Right atrium auricular region (tissue), 2 donors: ENCODE measurements at regions not wholly inside any gene's neighbourhood (a gene's known extent, or its start where the extent isn't known, plus 50 kb on each side); places are given as distances from the start of the nearest gene placed in this dataset.
"Not testable (repeated sequence)": the region's sequence is repeated elsewhere in the genome, so short reads cannot be mapped to it uniquely, and the experiment has no call there.

ENCODE experiments used
- DNase-seq: peaks from one replicate; pipeline ENCODE4 v3.0.0-alpha.2; 2019; ENCODE audit warnings: low spot score
- H3K27ac ChIP-seq, 2 donors: fragments of 200-600 bp; sonication (generic); 1 replicate in 1 of 2; 2 replicates in 1 of 2; pipeline ENCODE4 v1.5.1; 2016 to 2019
- H3K27me3 ChIP-seq, 2 donors: fragments of 200-600 bp; sonication (generic); one replicate each; pipeline versions ENCODE4 v1.5.1 to v1.6.0; 2017 to 2019
- H3K36me3 ChIP-seq: fragments of 200-600 bp; sonication (generic); one replicate; pipeline ENCODE4 v1.5.1; 2016
- H3K4me1 ChIP-seq, 2 donors: fragments of 200-600 bp; sonication (generic); one replicate each; pipeline versions ENCODE4 v1.5.1 to v1.6.0; 2017 to 2019
- H3K4me3 ChIP-seq, 2 donors: fragments of 200-600 bp; sonication (generic); 1 replicate in 1 of 2; 2 replicates in 1 of 2; pipeline ENCODE4 v1.5.1; 2017 to 2019; ENCODE audit warnings: mild to moderate bottlenecking in 1 of 2, moderate library complexity in 1 of 2
- H3K9me3 ChIP-seq, 2 donors: fragments of 200-600 bp; sonication (generic); one replicate each; pipeline ENCODE4 v1.5.1; 2019
- TF ChIP-seq, protein P1 (sequence below), 2 donors: fragments of 200-600 bp; sonication (generic); IDR thresholded peaks; one replicate each; pipeline ENCODE4 v1.5.1; 2019; ENCODE audit warnings: antibody characterized with exemption in 2 of 2

DNA sequence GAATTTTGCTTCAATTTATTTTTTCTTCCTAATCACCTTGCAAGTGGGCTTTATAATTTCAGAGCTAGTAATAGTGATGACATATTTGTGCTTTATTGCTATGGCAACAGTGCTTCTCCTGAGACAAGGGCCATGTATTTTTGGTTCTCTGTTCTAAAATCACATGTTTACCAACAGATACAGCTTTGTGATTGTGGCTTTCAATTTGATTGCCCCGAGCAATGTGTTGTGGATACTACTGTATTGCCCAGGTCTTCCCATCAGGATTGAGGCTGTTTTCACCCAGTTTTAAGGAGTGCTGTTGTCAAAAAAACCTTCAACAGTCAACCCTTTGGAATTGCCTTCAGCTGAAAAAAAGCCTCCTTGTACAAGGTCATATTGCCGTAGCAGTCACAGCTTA lies 841.4 kb upstream of the VRK2 start:
- Histone ChIP-seq H3K4me3 (no peak overlapping the region), H3K36me3 (no peaks in the 10 kb centered on the region)

DNA sequence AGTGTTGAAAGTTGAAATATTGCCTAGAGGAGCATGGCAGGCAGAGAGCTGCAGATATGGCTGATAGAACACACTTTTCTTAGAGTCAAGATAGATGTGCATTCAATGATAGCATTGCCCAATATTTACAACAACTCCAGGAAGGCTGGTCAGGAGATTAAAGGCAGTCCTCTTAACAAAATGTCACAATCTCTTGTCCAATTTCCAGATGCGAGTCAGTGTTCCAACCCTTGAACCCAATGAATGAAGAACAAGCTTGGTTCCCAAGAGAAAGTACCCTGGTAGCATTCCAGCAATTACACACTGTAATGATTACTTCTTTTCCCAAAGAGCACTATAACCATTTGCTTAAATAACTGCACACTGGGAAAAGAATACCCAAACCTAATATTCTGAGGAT lies 839.4 kb upstream of the VRK2 start:
- Histone ChIP-seq H3K27me3 (no peaks in the 10 kb centered on the region), H3K4me3 (no peak overlapping the region), H3K36me3 (no peaks in the 10 kb centered on the region), H3K27ac (no peak overlapping the region), H3K4me1 (no peaks in the 10 kb centered on the region), H3K9me3 (no peaks in the 10 kb centered on the region)
- DNase-seq: no peak
- TF ChIP-seq, protein P1, sequence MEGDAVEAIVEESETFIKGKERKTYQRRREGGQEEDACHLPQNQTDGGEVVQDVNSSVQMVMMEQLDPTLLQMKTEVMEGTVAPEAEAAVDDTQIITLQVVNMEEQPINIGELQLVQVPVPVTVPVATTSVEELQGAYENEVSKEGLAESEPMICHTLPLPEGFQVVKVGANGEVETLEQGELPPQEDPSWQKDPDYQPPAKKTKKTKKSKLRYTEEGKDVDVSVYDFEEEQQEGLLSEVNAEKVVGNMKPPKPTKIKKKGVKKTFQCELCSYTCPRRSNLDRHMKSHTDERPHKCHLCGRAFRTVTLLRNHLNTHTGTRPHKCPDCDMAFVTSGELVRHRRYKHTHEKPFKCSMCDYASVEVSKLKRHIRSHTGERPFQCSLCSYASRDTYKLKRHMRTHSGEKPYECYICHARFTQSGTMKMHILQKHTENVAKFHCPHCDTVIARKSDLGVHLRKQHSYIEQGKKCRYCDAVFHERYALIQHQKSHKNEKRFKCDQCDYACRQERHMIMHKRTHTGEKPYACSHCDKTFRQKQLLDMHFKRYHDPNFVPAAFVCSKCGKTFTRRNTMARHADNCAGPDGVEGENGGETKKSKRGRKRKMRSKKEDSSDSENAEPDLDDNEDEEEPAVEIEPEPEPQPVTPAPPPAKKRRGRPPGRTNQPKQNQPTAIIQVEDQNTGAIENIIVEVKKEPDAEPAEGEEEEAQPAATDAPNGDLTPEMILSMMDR (IDR thresholded peaks at IDR 0.05): no peak

More for the DNA sequence above, 841.4 kb upstream of the VRK2 start:
- Histone ChIP-seq H3K27ac (no peak overlapping the region), H3K9me3 (no peaks in the 10 kb centered on the region), H3K4me1 (no peaks in the 10 kb centered on the region), H3K27me3 (no peaks in the 10 kb centered on the region)
- TF ChIP-seq, protein P1 (IDR thresholded peaks at IDR 0.05): no peak
- DNase-seq: no peak

DNA sequence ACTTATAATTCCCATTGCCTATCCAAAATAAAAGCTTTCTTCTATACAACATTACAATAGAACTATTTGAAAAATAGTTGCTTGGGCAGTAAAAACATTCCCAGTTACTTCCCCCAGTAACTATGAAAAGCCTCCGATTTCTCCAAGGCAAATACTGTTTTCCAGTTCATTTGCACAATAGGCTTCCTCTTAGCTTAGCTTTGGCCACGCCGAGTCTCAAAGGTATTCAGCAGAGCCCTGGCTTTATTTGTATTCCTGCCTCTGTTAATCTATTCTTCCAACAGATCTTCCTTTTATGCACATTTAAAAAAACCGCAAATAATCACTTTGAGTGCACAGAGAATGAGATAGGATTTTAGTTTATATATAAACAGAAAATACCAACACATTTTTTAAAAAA lies 836.8 kb upstream of the VRK2 start:
- TF ChIP-seq, protein P1 (IDR thresholded peaks at IDR 0.05): no peak
- Histone ChIP-seq H3K4me1 (no peaks in the 10 kb centered on the region), H3K27ac (no peak overlapping the region), H3K27me3 (no peaks in the 10 kb centered on the region), H3K36me3 (no peaks in the 10 kb centered on the region), H3K9me3 (no peaks in the 10 kb centered on the region), H3K4me3 (no peak overlapping the region)
- no peak for DNase-seq

DNA sequence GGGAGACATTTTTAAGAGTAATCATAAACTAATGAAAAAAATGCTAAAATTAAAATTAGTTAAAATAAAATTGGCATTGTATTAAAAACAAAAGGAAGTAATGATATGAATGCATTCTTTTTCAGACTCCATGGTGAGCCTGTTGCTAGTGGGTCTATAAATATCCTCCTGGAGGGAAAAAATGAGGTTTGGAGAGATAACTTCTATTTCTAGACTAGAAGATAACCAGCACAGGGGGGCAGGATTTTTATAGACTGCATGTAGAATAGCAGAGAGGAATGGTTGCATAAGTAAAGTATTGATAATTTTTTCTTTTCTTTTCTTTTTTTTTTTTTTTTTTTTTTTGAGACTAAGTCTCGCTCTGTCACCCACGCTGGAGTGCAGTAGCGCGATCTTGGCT lies 835.8 kb upstream of the VRK2 start:
- no peaks in the 10 kb centered on the region for H3K4me1 ChIP-seq
- TF ChIP-seq, protein P1 (IDR thresholded peaks at IDR 0.05): no peak
- no peaks in the 10 kb centered on the region for H3K36me3 ChIP-seq
- H3K27ac ChIP-seq: no peak overlapping the region
- no peak overlapping the region for H3K4me3 ChIP-seq
- DNase-seq: no peak
- no peaks in the 10 kb centered on the region for H3K9me3 ChIP-seq
- H3K27me3 ChIP-seq: no peaks in the 10 kb centered on the region

DNA sequence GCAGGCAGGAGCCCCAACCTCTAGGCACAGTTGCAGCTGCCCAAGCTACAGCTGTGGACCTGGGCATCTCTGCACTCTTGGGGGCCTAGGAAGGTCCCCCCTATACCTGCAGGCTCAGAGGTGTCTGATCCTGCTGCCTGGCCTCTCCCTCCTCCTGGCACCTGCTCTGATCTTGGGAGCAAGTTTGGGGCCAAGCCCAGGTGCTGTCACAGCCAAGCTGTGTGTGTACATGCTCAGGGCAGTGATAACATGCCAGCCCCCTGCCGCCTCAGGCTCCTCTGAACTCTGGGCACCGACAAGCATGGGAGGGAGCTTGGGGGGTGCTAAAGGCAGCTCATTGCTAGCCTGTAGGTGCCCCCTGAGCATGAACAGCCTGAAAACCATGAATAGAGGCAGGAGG lies 829.6 kb upstream of the VRK2 start:
- Histone ChIP-seq H3K4me1 (no peaks in the 10 kb centered on the region), H3K9me3 (peaks cover 0 to 24% of the 10 kb centered on the region in 2 donors), H3K27ac (no peak overlapping the region), H3K27me3 (no peaks in the 10 kb centered on the region), H3K36me3 (no peaks in the 10 kb centered on the region), H3K4me3 (no peak overlapping the region)
- TF ChIP-seq, protein P1 (IDR thresholded peaks at IDR 0.05): no peak
- DNase-seq: no peak

DNA sequence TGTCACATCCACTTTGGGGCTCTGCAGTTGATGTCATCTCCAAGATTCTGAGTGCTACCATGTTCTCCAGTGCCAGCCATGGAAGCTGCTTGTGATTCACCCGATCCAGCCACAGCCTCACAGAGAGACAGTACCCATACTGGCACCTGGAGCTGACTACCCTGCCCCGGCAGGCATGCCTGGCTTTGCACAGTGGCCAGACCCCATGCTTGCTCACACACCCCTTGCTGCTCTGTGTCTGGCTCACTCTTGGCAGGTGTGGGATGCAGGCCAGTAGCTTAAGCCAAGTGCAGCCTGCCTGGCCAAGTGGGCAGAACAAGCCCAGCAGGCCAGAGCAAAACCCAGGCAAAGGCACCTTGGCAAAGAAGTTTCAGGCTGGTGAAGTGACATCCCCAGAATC lies 828.4 kb upstream of the VRK2 start:
- Histone ChIP-seq H3K4me3 (no peak overlapping the region), H3K4me1 (no peaks in the 10 kb centered on the region), H3K27ac (no peak overlapping the region), H3K27me3 (no peaks in the 10 kb centered on the region), H3K36me3 (no peaks in the 10 kb centered on the region), H3K9me3 (peaks cover 0 to 24% of the 10 kb centered on the region in 2 donors)
- no peak for DNase-seq
- TF ChIP-seq, protein P1 (IDR thresholded peaks at IDR 0.05): no peak

DNA sequence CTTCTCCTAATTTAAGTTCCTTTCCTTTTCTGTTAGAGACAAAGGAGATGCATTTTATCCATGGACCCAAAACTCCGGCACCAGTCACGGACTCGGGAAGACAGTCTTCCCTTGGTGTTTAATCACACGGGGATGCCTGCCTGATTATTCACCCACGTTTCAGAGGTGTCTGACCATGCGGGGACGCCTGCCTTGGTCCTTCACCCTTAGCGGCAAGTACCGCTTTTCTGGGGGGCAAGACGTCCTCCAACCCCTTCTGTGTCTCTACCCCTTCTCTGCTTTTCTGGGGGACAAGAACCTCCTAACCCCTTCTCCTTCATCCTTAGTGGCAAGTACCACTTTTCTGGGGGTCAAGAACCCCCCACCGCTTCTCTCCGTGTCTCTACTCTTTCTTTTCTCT lies 816.9 kb upstream of the VRK2 start:
- DNase-seq, H3K27ac ChIP-seq, H3K9me3 ChIP-seq, H3K4me3 ChIP-seq, H3K36me3 ChIP-seq, H3K27me3 ChIP-seq, H3K4me1 ChIP-seq: not testable (repeated sequence)

DNA sequence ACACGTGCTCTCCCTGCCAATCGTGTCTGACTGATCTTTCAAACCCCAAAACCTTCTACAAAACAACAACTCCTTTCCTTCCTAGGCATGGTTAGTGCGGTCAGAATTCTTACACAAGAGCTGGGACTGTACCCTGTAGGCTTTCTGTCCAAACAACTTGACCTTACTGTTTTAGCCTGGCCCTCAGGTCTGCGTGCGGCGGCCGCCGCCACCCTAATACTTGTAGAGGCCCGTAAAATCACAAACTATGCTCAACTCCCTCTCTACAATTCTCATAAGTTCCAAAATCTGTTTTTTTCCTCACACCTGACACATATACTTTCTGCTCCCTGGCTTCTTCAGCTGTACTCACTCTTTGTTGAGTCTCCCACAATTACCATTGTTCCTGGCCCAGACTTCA lies 814.3 kb upstream of the VRK2 start:
- H3K27ac ChIP-seq, H3K27me3 ChIP-seq, DNase-seq, H3K4me3 ChIP-seq, H3K9me3 ChIP-seq, H3K36me3 ChIP-seq, H3K4me1 ChIP-seq: not testable (repeated sequence)

DNA sequence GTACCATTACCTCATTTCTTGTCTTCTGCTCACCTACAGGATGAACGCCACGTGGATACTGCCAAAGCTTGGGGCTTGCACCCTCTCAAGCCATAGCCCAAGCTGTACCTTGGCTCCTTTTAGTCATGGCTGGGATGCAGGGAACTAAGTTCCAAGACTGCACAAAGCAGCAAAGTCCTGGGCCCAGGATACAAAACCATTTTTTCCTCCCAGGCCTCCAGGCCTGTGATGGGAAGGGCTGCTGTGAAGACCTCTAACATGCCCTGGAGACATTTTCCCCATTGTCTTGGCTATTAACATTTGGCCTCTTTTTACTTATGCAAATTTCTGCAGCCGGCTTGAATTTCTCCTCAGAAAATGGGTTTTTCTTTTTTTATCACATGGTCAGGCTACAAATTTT lies 795.1 kb upstream of the VRK2 start:
- H3K27ac ChIP-seq, H3K9me3 ChIP-seq, DNase-seq, H3K4me3 ChIP-seq, H3K27me3 ChIP-seq, H3K4me1 ChIP-seq, H3K36me3 ChIP-seq: not testable (repeated sequence)
